LNCAP (cell line): ENCODE measurements at regions not wholly inside any gene's neighbourhood (a gene's known extent, or its start where the extent isn't known, plus 50 kb on each side); places are given as distances from the start of the nearest gene placed in this dataset.

Experiments used
- TF ChIP-seq, protein P1 (sequence below): fragments of 450-650 bp; IDR thresholded peaks from 2 replicates; pipeline ENCODE4 v1.5.1; 2017; ENCODE audit warnings: mild to moderate bottlenecking

DNA sequence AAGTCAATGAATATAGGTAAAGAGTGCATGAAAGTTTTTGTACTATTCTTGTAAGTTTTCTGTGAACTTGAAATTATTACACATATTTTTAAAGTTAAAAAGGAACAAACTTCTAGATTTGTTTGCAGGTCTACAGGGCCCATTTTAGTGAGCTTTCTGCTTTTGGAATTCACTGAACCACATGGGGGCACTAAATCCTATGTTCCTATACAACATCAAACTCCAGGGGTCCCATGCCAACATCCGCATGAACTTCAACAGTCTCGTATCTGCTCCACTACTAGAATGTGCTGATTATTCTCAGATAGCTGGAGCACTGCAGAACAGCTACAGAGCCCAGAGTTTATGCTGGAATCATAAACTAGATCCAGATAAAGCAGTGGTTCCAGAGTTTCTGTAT, 347.9 kb upstream of the SPTLC3 start:
- TF ChIP-seq, protein P1, sequence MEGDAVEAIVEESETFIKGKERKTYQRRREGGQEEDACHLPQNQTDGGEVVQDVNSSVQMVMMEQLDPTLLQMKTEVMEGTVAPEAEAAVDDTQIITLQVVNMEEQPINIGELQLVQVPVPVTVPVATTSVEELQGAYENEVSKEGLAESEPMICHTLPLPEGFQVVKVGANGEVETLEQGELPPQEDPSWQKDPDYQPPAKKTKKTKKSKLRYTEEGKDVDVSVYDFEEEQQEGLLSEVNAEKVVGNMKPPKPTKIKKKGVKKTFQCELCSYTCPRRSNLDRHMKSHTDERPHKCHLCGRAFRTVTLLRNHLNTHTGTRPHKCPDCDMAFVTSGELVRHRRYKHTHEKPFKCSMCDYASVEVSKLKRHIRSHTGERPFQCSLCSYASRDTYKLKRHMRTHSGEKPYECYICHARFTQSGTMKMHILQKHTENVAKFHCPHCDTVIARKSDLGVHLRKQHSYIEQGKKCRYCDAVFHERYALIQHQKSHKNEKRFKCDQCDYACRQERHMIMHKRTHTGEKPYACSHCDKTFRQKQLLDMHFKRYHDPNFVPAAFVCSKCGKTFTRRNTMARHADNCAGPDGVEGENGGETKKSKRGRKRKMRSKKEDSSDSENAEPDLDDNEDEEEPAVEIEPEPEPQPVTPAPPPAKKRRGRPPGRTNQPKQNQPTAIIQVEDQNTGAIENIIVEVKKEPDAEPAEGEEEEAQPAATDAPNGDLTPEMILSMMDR = no peak

DNA sequence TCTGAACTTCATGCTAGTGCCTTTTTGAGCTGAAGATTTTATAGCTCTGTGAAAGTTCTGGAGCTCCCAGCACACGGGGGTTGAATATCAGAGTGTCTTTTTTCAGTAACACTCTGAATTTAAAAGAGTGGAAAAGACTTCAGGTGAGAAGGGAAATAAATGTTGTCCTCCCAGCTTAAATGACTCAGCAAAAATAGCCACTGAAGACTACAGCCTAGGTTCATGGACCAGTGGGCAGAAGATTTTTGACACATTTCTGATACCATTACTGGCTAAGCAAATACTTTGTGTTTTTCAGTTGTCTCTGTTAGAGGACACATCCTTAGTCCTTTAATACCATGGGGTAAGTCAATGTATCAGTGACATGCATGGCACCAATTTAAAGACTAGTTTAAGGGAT, 338.5 kb upstream of the SPTLC3 start:
- TF ChIP-seq, protein P1 = no peak

GRCh38 chr20:12673352-12673751, 335.4 kb upstream of the SPTLC3 start:
- TF ChIP-seq, protein P1 = no peak

DNA sequence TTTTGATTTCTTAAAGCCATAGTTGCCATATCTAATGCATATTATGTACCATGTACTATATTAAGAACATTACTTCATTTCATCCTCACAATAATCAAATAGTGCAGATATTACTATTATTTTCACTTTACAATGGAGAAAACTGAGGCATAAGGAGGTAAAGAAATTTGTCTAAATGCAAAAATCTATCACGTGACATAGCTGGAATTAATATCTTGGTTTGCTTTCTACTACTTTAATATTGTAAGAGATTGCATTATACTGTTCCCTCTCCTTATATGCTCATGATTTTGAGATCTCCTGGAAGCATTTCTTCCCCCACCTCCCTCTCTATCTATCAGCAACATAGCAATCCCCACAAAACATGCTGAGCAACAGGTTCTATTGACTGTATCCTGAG, 330.8 kb upstream of the SPTLC3 start:
- TF ChIP-seq, protein P1 = no peak

GRCh38 chr20:12679447-12679846, 329.3 kb upstream of the SPTLC3 start:
- TF ChIP-seq, protein P1 = no peak

DNA sequence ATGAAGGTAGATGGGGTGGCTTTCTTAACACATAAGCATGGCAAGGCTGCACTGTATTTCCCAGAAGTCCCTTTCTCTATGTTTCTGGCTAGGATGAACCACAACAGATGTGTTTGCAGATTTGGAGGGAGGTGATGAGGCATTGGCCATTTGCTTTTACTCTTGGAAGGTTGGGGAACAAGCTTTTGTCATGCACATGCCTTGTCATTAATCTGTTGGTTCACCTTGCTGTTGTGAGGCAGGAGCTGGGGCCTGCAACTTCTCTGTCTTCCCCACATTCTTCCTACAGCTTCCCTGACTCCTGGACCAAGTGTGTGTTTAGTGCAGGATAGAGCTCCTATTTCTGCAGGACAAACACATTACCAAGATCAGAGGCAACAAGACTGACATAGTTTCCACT, 326.2 kb upstream of the SPTLC3 start:
- TF ChIP-seq, protein P1 = no peak

GRCh38 chr20:12687476-12687875, 321.3 kb upstream of the SPTLC3 start:
- TF ChIP-seq, protein P1 = no peak

- TF ChIP-seq, protein P1 = no peak
These were observed 312.8 kb upstream of the SPTLC3 start for GRCh38 chr20:12695937-12696336.
